Vagina (tissue), 2 donors: ENCODE measurements at regions not wholly inside any gene's neighbourhood (a gene's known extent, or its start where the extent isn't known, plus 50 kb on each side); places are given as distances from the start of the nearest gene placed in this dataset.

Experiments
- CTCF ChIP-seq, 3 experiments: fragments of 450-650 bp in 2 of 3; fragments of 200-600 bp in 1 of 3; sonication (generic) in 1 of 3; IDR thresholded peaks; one replicate each; pipeline ENCODE4 v1.5.1; 2017 to 2019; ENCODE audit warnings: antibody characterized with exemption in 3 of 3, mild to moderate bottlenecking in 2 of 3, moderate library complexity in 2 of 3
- POLR2A ChIP-seq, 2 donors: fragments of 450-650 bp; IDR thresholded peaks; one replicate each; pipeline ENCODE4 v1.6.1; 2017; ENCODE audit warnings: antibody characterized with exemption in 2 of 2, mild to moderate bottlenecking in 2 of 2, moderate library complexity in 2 of 2

- TF ChIP-seq CTCF (IDR thresholded peaks at IDR 0.05) (no peak), POLR2A (IDR thresholded peaks at IDR 0.05) (no peak)
These were observed 51.6 kb downstream of the BMAL2 start for GRCh38 chr12:27384261-27384590.
